ENCODE measurements at regions not wholly inside any gene's neighbourhood (a gene's known extent, or its start where the extent isn't known, plus 50 kb on each side); places are given as distances from the start of the nearest gene placed in this dataset.

- Mint-ChIP-seq H3K27me3 (ENCODE audit: low read depth) (no peaks in the 10 kb centered on the region), H3K36me3 (ENCODE audit: low read depth) (no peaks in the 10 kb centered on the region), H3K27ac (no peak overlapping the region), H3K4me3 (no peak overlapping the region), H3K9me3 (no peaks in the 10 kb centered on the region), H3K4me1 (no peaks in the 10 kb centered on the region)
- no peak for TF ChIP-seq CTCF (IDR thresholded peaks at IDR 0.05; ENCODE audit: unreplicated experiment in 3 of 3)
These were observed 568.3 kb downstream of the KIF20B start for GRCh38 chr10:90269699-90270098.

DNA sequence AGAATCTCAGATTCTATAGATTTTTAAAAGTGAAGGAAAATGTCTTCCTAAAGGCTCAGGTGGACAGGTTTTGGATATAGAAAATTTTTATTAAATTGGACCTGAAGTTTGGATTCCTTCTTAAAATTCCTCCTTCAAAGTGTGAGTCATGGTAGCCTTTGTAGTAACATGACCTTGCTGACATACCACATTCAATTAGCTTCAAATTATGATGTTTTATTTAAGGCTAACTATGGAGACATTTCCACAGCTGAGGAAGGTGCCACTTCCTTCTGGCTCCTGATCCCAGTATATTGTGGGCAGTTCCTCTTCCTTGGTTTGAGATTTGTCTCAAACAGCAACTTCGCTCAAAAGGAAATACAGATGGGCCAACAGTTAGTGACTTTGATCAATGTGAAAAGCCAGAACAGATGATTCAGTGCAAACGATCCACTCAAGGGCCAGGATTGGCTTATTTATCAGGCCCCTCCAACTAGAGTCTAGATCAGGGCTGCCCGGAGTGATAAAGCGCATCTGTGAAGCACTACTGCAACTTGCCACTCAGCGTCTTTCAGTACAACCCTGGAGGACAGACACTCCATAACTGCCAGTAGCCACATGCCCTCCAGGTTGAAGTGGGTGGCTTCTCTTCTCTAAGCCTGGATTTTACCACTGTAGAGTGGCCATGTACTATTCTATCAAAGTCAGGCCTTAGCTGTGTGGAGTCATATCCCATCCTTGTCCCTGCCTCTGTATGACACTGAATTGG lies 573.5 kb downstream of the KIF20B start:
- Mint-ChIP-seq H3K4me3 (no peak overlapping the region), H3K27me3 (ENCODE audit: low read depth) (no peaks in the 10 kb centered on the region), H3K27ac (no peak overlapping the region), H3K36me3 (ENCODE audit: low read depth) (no peaks in the 10 kb centered on the region), H3K4me1 (no peaks in the 10 kb centered on the region), H3K9me3 (no peaks in the 10 kb centered on the region)
- TF ChIP-seq CTCF (IDR thresholded peaks at IDR 0.05; ENCODE audit: unreplicated experiment in 3 of 3), result no peak

DNA sequence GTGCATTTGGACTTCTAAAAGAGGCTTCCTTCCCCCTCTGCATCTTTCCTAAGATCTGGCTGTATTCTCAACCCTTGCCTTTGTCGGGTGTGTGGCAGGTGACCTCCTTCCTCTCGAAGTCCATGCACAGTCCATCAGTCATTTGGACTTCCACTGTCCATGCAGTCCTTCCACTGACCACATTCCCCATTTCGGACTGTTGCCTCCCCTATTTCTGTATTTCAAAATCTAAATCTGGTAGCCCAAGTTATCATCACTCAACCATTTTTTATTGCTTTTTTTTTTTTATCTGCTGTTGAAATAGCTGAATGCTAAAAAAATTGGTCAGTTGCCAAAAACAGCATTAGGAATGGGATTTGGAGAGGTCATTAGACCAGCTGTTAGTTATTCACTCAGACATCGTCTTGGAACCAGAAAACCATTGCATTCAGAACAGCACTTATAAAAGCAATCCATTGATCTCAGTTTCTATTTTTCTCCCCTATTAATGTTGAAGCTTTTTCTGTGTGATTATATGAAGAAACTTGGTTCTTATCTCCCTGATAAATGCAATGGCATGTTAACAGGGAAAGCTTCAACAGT lies 575.6 kb downstream of the KIF20B start:
- H3K36me3 Mint-ChIP-seq (ENCODE audit: low read depth), result no peaks in the 10 kb centered on the region
- H3K4me1 Mint-ChIP-seq, result no peaks in the 10 kb centered on the region
- H3K27me3 Mint-ChIP-seq (ENCODE audit: low read depth), result no peaks in the 10 kb centered on the region
- TF ChIP-seq CTCF (IDR thresholded peaks at IDR 0.05; ENCODE audit: unreplicated experiment in 3 of 3), result no peak
- no peak overlapping the region for H3K27ac Mint-ChIP-seq
- H3K4me3 Mint-ChIP-seq, result no peak overlapping the region
- no peaks in the 10 kb centered on the region for H3K9me3 Mint-ChIP-seq

DNA sequence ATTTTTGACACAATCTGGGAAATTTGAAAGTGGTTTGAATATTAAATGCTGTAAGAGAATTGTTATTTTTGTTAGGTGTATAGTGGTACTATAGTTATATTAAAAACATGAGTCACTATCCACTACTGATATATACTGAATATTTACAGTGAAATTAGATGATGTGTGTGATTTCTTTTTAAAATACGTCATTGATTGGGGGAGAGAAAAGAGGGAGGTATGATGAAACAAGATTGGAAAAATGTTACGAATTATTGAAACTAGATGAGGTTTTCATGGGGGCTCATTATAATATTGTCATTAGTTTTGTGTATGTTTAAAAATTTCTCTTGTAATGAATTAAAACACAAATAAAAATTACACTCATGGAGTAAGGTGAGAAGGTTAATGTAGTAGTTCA lies 571.4 kb downstream of the HTR7 start:
- no peaks in the 10 kb centered on the region for H3K36me3 Mint-ChIP-seq (ENCODE audit: low read depth)
- no peak overlapping the region for H3K27ac Mint-ChIP-seq
- H3K9me3 Mint-ChIP-seq, result no peaks in the 10 kb centered on the region
- no peaks in the 10 kb centered on the region for H3K27me3 Mint-ChIP-seq (ENCODE audit: low read depth)
- TF ChIP-seq CTCF (IDR thresholded peaks at IDR 0.05; ENCODE audit: unreplicated experiment in 3 of 3), result no peak
- peaks cover 10% of the 10 kb centered on the region for H3K4me1 Mint-ChIP-seq
- H3K4me3 Mint-ChIP-seq, result no peak overlapping the region

DNA sequence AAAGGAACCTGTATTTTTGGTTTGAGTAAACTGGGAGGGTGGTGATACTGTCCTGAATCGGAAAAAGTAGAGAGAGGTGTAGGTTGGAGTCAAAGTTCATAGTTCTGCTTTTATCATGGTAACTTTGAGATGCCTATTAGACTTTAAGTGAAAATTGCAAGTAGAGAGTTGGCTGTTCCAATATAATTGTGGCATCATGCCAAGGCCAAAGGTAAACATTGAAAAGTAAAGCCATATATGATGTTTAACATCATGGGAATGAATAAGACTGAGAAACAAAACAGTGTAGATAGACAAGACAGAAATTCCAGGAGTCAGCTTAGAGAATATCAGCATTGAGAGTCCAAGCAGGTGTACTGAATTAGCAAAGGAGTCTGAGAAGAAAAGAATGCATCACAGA lies 570.9 kb downstream of the HTR7 start:
- TF ChIP-seq CTCF (IDR thresholded peaks at IDR 0.05; ENCODE audit: unreplicated experiment in 3 of 3), result no peak
- H3K4me3 Mint-ChIP-seq, result no peak overlapping the region
- no peaks in the 10 kb centered on the region for H3K9me3 Mint-ChIP-seq
- no peaks in the 10 kb centered on the region for H3K36me3 Mint-ChIP-seq (ENCODE audit: low read depth)
- no peaks in the 10 kb centered on the region for H3K27me3 Mint-ChIP-seq (ENCODE audit: low read depth)
- H3K4me1 Mint-ChIP-seq, result peaks cover 10% of the 10 kb centered on the region
- H3K27ac Mint-ChIP-seq, result no peak overlapping the region
